GM21528 (cell line): ENCODE measurements at regions not wholly inside any gene's neighbourhood (a gene's known extent, or its start where the extent isn't known, plus 50 kb on each side); places are given as distances from the start of the nearest gene placed in this dataset.
"Not testable (repeated sequence)": the region's sequence is repeated elsewhere in the genome, so short reads cannot be mapped to it uniquely, and the experiment has no call there.

Experiments
- ATAC-seq: cut with Tn5 transposase; IDR thresholded peaks from one replicate; pipeline ENCODE4 v1.9.1; 2021; ENCODE audit warnings: mild to moderate bottlenecking, moderate library complexity; ENCODE audit not compliant: unreplicated experiment, low FRiP score

DNA sequence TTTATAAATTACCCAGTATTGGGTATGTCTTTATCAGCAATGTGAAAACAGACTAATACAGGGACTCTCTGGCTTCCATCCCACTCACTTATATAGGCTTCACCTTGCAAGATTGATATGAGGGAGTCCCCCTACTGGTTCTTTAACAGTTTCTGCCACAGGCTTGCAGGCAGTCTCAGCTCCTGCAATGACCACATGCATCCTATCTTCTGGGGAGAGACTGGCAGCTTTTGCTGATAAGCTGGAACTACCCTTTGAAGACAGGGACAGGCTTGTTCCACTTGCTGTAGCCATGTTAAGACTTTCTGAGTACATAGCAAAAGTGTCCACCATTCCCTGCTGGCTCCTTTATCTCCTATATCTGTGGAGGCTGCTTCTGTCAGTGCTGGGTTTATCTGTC is 531.7 kb upstream of the FLRT2 start:
- ATAC-seq: no peak

DNA sequence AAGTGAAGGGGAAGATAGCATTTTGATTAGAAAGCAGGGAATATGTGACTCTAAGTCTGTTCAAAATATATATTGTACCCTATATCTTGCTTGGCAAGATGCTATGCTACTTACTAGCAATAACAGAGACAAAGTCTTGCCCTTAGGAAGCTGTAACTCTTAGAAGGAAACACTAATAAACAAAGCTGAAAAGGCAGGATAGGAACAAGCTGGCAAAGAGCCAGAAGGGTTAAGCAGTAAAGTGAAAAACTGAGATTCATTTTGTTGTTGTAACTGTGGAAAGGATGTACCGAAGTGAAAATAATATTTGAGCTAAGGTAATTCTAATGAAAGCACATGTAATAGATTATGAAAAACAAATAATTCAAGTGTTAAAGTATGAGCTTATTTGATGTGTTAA is 527.1 kb upstream of the FLRT2 start:
- no peak for ATAC-seq

DNA sequence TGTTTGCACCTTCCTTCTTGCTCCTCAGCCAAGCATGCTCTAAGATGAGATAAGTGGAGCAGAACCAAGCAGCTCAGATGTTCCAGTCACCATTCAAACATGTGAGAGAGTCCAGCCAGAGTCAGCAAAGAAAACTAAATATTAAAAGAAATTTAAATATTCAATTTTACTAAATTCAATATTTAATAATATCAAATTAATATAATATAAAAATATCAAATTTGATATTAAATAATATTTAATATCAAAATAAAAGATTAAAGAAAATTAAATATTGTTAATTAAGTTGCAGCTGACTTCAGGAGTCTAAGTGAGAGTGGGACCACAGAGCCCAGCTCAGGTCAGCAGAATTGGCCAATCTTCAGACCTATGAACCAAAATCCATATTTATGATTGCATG is 526.1 kb upstream of the FLRT2 start:
- no peak for ATAC-seq

DNA sequence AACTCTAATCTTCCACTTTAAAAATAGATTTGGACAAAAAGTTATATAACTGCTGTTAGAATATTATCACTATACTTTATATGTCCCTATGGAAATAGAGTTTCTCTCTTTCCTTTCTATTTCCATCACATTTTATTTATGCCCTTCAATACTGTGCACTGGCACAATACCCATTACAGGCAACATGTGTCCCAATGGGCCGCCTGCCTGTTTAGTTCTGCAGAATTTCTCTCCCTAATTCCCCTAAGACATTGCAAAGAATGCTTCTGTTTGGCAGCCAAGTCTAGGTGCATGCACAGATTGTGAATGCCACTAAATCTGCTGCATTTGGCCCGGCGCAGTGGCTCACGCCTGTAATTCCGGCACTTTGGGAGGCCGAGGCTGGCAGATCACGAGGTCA is 520.4 kb upstream of the FLRT2 start:
- ATAC-seq: no peak

DNA sequence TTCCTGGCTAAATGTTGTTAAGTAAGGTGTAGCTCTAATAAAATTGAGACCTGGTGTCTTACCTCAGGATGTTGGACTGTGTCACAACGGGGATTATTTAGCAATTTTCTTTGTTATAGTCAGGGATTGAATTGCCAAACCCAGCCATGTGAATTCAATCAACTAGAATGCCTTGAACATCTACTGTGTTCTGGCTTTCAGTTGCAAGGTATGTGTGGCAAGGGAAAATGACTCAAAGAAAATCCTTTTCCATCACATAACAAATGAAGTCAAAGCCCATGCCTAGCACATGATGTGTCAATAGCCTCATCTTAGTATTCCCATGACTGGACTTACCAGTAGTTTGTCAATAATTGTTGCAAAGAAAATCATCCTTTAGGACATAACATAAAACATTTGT is 519.8 kb upstream of the FLRT2 start:
- ATAC-seq: no peak

DNA sequence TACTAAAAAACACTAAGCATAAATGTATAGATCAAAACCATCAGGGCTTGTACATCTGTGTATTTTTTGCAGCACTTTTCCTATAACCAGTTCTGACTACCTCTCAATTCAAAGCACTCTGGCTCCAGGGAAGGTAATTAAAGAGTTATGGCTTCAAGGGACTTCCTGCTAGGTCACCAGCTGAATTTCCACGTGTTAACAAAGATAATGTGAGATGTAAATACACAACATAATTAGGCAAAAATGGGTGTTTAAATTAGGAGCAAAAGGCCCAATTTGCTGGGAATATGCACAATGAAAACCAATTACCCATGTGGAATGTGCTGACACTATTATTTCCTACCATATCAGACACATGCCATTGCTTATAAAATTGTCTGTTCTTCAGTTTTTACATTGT is 513.4 kb upstream of the FLRT2 start:
- no peak for ATAC-seq

DNA sequence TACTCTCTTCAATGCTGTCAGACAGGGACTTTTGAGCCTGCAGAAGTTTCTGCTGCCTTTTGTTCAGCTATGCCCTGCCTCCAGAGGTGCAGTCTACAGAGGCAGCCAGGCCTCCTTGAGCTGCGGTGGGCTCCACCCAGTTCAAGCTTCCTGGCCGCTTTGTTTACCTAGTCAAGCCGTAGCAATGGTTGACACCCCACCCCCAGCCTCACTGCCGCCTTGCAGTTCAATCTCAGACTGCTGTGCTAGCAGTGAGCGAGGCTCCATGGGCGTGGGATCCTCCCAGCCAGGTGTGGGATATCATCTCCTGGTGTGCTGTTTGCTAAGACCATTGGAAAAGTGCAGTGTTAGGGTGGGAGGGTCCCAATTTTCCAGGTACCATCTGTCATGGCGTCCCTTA is 506.1 kb upstream of the FLRT2 start:
- ATAC-seq: not testable (repeated sequence)

DNA sequence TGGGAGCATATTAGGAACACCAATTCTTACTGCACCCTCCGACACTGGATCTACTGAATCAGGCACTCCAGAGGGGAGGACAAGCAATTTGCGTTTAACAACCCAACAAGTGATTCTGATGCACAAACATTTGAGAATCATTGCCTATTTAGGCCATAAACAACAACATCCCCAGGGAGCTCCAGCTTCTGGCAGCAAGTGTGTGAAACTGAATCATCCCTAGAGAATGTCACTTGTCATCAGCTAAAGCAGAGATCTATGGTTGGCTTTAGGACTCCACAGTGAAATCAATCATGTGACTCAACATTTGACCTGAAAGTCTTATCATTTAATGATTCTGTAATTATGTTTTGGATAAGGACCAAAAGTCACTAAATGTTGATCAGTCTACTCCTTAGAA is 505.0 kb upstream of the FLRT2 start:
- ATAC-seq: no peak

DNA sequence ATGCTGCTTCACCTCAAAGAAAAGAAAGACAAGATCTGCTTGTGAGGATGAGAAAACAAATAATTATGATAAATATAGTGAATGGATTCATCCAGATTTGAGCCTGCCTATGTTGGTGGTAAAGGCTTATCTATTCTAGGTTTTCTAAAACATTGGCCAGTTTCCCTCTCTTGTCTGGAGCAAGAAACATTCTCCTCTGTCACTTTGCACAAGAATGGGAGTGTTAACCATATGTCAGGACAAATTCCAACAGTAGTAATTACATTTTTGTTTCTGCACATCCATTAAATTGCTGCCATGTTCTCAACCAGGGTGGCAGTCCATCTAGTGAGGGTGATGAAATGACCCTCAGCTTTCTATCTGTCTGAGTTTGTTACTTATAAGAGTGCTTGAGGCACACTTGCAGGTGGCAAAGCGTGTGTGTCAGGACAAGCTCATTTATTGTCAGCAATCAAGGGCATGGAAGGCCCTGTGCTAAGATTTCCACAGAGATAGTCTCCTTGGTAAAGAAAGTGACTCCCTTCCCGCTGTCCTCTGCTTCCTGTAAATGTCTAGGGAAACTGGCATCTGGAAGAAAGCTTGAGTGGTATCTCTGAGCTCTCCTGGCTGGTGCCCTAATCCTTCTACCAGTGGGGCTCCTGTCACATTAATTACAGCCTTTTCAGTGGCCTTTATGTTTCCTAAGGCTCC is 502.1 kb upstream of the FLRT2 start:
- ATAC-seq: no peak

DNA sequence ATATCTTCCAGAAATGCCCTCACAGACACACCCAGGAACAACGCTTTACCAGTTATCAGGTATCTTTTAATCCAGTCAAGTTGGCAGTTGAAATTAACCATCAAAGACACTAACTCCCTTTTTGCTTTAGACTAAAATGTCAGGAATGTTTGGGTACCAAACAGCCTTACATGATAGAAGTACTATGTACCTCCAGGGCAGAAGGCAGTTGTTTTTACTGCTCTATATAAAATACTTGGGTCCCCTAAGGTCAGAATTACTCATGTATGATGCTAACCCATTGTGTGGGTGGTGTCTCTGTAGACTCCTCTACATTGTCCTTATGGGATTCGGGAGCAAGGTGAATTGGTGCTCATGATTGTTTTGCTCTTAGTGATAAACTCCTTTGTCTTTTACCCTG is 492.5 kb upstream of the FLRT2 start:
- ATAC-seq: no peak

DNA sequence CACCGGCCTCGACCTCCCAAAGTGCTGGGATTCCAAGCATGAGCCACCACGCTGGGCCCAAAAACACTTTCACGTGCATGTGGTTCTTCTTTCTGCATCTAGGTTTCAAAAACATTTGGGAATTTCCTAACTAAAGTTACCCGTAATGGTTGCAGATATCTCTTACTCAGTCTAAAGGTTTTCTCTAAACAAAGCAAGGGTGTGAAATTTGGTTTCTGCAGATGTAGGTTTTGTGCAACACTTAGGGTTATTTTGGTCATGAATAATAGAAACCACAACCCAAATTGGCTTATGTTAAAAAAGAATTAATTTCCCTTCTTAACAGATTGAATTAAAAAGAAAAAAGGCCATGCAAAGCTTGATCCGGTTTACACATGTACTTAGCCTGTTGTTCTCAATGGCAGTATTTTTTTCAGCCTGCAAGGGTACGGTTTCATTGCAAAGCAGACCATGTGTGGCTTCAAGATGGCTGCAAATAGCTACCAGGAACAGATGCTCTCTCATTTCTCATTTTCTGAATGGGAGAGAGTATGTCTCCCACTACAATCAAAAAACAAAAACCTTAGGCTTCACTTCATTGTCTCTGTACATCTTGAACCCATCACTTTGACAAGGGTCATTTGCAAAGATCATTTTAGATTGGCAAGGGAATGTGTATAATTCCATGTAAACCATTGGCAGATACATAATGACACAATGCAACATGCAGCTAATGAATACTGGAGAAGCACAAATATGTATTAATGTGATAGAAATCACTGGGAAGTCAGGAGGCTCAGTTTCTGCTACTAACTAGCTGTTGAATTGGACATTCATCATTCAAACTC is 491.2 kb upstream of the FLRT2 start:
- ATAC-seq: no peak

DNA sequence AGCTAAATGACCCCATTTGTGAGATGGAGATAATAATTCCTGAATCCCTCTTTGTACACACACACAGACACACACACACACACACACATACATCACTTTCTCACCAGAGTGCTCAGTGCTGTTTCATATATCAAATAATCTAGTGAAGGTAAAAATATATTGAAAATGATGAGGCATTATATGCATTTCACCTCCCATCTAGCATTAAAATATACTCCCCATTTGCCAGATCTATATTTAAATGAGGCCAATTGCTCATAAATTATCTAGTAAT is 490.7 kb upstream of the FLRT2 start:
- ATAC-seq: no peak

DNA sequence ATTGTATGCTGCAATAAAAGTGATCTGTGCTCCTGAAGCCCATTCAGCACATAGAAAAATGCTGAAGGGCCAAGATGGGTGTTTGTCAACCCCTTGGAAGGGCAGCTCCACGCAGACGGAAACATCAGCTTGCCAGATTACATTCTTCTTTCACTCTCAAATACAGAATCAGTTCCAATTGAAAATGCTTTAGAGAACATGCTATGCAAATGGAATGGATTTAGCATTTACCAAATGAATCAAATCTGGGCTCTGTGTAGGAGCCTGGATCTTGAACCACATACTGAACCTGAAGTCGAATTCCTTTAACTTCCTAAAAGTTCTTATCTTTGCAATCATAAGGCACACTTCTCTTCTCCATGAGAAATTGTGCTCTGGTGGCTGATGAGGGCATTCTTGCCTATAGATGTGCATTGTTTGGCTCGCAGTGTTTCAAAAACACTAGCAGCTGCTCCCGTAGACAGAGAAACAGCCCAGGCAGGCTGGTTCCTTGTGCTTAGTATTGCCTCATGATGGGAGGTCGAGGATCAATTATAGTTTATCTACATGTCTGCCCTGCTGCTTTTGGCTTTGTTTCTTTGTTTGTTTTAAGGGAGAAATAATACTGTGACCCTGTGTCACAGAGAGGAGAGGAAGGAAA is 489.8 kb upstream of the FLRT2 start:
- no peak for ATAC-seq

DNA sequence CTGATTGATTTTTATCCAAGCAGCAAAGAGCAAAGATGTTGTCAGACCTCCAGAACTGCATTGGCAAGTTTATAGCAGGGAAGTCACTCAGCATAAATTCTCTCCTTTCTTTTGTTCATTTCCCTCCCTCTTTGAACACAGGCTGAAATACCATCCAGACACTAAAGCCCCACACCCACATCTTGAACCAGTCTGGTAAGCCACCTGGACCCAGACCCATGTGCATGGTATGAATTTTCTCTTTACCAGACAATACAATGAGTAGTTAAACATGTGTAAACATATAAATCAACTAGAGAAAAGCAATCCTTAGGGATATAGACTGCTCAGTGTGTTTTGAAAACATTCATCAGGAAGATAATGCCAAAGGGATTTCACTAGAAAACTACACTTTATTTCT is 488.3 kb upstream of the FLRT2 start:
- no peak for ATAC-seq

DNA sequence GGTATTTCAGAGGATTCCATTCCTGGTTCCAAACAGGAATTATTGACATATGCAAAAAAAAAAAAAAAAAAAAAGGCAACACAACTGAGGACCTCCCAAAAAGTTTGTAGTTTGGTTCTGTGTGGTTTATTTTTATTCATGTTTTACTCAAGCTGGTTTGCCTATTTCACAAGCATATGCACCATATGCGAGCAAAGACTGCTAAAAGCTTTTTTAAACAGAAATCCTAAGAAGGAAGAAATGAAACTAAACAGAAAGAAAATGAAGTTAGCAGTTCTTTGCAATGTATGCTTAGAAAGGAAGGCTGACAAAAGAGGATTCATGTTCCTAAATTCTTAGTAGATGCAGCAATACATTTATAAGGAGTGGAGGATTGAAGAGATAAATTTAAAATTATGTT is 487.6 kb upstream of the FLRT2 start:
- no peak for ATAC-seq

DNA sequence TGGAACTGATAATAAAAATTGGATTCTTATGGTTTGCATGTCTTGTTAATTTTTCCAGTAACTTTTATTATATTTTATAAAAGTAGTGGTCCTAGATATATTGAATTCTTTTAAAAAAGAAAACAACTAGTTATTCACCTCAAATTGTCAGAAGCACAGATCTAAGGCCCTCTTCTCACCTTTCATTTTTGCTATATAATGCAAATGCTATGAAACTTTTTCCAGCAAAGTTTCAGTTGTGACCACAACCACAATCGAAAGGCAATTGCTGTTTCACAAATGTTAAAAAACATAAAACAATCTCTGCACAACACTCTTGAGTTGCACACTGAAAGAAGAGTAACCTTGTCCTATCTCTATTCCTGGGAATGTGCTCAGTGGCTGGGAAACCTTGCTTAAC is 479.8 kb upstream of the FLRT2 start:
- ATAC-seq: no peak

DNA sequence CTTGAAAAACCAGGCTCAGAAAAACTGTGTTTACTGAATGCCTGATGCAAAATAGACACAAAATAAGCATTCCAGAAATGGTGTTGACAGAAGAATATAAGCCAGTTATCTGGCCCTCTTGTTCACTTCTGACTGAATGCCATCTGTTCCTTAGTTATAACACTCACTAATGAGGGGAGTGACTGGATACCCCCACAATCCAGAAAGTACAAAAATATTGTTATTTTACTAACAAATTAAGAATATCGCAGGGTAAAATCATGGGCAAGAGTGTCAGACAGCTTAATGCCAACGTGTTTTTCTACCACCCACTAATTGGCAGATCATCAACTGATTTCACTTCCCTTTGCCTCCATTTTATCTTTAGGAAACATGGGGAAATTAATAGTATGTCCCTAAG is 477.3 kb upstream of the FLRT2 start:
- ATAC-seq: no peak

DNA sequence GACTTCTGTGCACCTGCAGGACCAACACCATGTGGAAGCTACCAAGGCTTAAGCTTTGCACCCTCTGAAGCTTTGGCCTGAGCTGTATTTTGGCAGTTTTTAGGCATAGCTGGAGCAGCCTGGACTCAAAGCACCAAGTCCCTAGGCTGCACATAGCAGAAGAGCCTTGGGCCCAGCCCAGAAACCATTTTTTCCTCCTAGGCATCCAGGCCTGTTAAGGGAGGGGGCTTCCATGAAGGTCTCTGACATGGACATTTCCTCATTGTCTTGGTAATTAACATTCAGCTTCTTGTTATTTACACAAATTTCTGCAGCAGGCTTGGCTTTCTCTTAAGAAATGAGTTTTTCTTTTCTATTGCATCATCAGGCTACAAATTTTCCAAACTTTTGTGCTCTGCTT is 475.8 kb upstream of the FLRT2 start:
- no peak for ATAC-seq

DNA sequence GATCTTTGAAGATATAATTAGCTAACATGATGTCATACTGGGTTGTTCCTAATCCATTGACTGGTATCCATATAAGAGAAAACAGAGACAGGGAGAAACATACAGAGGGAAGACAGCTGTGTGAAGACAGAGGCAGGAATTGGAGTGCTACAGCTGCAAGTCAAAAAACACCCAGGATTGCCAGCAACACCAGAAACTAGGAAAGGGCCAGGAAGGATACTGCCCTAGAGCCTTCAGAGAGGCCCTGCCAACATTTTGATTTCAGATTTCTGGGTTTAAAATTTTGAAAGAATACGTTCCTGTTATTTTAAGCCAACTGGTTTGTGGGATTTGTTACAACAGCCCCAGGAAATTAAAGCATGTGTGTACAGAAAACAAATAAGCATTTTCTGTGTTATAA is 473.7 kb upstream of the FLRT2 start:
- no peak for ATAC-seq

DNA sequence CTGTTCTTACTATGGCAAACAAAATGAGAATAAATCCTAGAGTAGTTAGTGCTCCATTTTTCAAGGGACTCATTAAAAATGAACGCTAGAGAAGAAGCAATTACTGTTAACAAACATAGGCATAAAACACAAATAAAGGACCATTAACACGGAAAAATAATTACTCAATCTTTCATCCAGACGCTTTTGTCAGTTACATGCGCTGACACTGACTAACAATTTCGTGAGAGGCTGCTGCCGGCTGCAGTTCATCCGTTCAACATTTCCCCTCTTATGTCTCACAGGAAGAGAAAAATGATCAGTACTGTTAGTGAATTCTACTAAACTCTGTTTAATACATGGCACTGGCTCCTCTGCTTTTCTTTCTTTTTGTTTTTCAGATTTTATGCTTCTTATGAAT is 472.7 kb upstream of the FLRT2 start:
- ATAC-seq: no peak

DNA sequence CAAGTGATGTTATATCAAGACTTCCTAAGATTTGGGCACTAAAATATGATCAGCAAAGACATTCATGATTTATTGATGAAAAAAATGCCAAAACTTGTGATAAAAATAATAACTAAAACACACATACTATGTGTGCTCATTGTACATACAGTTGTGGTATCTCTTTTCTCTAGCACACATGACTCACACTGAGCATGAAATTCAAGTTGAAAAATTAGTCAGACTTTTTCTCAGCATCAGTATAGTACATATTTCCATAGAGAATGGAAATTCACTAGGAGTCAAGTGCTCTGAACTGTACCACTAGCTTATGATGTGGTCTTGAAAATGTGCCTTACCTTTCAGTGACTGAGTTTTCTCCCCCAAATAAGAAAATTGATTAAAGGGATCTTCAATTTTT is 471.8 kb upstream of the FLRT2 start:
- ATAC-seq: no peak

DNA sequence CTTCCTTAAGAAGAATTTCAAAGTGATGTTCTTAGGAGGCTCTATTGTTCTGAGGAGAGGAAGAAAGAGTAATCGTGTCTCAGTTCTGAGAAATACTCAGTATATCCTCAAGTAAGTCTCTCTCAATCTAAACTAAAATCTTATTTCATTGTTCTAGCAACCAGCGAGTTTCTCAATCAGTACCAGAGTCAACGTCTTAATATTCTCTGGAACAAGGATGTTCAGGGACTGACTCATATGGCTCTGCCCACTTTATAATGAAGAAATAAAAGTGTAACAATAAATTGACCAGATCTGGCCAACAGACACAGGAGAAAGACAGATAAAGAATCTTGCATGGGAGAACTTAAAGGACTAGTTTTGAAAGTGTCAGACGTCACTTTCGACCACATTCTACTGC is 469.8 kb upstream of the FLRT2 start:
- ATAC-seq: no peak
